GM23338 (cell line): ENCODE measurements at regions not wholly inside any gene's neighbourhood (a gene's known extent, or its start where the extent isn't known, plus 50 kb on each side); places are given as distances from the start of the nearest gene placed in this dataset.

Source experiments
- EZH2 ChIP-seq: fragments of 200-600 bp; sonication (generic); IDR thresholded peaks from one replicate; pipeline ENCODE4 v1.8.0; 2017; ENCODE audit warnings: antibody characterized with exemption, mild to moderate bottlenecking, low read depth; ENCODE audit not compliant: unreplicated experiment
- NANOG ChIP-seq: IDR thresholded peaks from 2 replicates; pipeline ENCODE4 v1.6.1; 2016; ENCODE audit warnings: antibody characterized with exemption, borderline replicate concordance
- TF ChIP-seq, protein P1 (sequence below), 2 experiments: fragments of 200-600 bp in 1 of 2; sonication (generic) in 1 of 2; conservative IDR thresholded peaks; 2 replicates each; pipeline versions ENCODE4 v1.5.1 to v1.6.1; 2016 to 2017; ENCODE audit warnings: antibody characterized with exemption in 2 of 2, low read depth in 2 of 2, mild to moderate bottlenecking in 2 of 2, moderate library complexity in 1 of 2
- TF ChIP-seq, protein P2 (sequence below): IDR thresholded peaks from one replicate; pipeline ENCODE4 v1.6.1; 2018; ENCODE audit warnings: antibody characterized with exemption; ENCODE audit not compliant: unreplicated experiment

DNA sequence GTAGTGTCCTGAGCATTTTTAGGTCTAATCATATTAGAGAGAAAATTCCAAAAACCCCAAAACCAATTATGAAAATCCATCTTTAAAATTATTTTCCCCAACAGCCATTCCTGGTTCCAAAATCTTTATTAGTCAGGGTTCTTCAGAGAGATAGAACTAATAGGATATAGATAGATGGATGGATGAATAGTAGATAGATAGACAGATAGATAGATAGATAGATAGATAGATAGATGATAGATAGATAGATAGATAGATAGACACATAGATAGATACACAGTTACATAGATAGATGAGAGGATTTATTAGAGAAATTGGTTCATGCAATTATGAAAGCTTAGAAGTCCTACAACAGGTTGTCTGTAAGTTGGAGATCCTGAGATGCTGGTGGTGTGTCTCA is 122.7 kb upstream of the POGK start:
- TF ChIP-seq EZH2: no peak
- TF ChIP-seq, protein P1, sequence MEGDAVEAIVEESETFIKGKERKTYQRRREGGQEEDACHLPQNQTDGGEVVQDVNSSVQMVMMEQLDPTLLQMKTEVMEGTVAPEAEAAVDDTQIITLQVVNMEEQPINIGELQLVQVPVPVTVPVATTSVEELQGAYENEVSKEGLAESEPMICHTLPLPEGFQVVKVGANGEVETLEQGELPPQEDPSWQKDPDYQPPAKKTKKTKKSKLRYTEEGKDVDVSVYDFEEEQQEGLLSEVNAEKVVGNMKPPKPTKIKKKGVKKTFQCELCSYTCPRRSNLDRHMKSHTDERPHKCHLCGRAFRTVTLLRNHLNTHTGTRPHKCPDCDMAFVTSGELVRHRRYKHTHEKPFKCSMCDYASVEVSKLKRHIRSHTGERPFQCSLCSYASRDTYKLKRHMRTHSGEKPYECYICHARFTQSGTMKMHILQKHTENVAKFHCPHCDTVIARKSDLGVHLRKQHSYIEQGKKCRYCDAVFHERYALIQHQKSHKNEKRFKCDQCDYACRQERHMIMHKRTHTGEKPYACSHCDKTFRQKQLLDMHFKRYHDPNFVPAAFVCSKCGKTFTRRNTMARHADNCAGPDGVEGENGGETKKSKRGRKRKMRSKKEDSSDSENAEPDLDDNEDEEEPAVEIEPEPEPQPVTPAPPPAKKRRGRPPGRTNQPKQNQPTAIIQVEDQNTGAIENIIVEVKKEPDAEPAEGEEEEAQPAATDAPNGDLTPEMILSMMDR (conservative IDR thresholded peaks at IDR 0.05; ENCODE audit: low read depth in 2 of 2): no peak
- TF ChIP-seq, protein P2, sequence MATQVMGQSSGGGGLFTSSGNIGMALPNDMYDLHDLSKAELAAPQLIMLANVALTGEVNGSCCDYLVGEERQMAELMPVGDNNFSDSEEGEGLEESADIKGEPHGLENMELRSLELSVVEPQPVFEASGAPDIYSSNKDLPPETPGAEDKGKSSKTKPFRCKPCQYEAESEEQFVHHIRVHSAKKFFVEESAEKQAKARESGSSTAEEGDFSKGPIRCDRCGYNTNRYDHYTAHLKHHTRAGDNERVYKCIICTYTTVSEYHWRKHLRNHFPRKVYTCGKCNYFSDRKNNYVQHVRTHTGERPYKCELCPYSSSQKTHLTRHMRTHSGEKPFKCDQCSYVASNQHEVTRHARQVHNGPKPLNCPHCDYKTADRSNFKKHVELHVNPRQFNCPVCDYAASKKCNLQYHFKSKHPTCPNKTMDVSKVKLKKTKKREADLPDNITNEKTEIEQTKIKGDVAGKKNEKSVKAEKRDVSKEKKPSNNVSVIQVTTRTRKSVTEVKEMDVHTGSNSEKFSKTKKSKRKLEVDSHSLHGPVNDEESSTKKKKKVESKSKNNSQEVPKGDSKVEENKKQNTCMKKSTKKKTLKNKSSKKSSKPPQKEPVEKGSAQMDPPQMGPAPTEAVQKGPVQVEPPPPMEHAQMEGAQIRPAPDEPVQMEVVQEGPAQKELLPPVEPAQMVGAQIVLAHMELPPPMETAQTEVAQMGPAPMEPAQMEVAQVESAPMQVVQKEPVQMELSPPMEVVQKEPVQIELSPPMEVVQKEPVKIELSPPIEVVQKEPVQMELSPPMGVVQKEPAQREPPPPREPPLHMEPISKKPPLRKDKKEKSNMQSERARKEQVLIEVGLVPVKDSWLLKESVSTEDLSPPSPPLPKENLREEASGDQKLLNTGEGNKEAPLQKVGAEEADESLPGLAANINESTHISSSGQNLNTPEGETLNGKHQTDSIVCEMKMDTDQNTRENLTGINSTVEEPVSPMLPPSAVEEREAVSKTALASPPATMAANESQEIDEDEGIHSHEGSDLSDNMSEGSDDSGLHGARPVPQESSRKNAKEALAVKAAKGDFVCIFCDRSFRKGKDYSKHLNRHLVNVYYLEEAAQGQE: no peak
- TF ChIP-seq NANOG: no peak
